PC-3 (cell line): ENCODE measurements at regions not wholly inside any gene's neighbourhood (a gene's known extent, or its start where the extent isn't known, plus 50 kb on each side); places are given as distances from the start of the nearest gene placed in this dataset.

Source experiments
- CTCF ChIP-seq: fragments of 300-600 bp; sonication (generic); conservative IDR thresholded peaks from 2 replicates; pipeline ENCODE4 v1.5.1; 2017; ENCODE audit warnings: antibody characterized with exemption, low read depth, mild to moderate bottlenecking, low read length
- EZH2 ChIP-seq: fragments of 300-600 bp; sonication (generic); IDR thresholded peaks from one replicate; pipeline ENCODE4 v1.6.1; 2017; ENCODE audit warnings: antibody characterized with exemption, mild to moderate bottlenecking, low read length; ENCODE audit not compliant: unreplicated experiment
- EZH2phosphoT487 ChIP-seq: fragments of 300-600 bp; sonication (generic); IDR thresholded peaks from 2 replicates; pipeline ENCODE4 v1.6.1; 2018; ENCODE audit warnings: mild to moderate bottlenecking, antibody characterized with exemption, low read length, borderline replicate concordance

GRCh38 chr6:82738773-82739172 is 326.9 kb downstream of the UBE3D start:
- TF ChIP-seq CTCF (no peak), EZH2phosphoT487 (no peak), EZH2 (no peak)
